ENCODE measurements at regions not wholly inside any gene's neighbourhood (a gene's known extent, or its start where the extent isn't known, plus 50 kb on each side); places are given as distances from the start of the nearest gene placed in this dataset.
"Not testable (repeated sequence)": the region's sequence is repeated elsewhere in the genome, so short reads cannot be mapped to it uniquely, and the experiment has no call there.

DNA sequence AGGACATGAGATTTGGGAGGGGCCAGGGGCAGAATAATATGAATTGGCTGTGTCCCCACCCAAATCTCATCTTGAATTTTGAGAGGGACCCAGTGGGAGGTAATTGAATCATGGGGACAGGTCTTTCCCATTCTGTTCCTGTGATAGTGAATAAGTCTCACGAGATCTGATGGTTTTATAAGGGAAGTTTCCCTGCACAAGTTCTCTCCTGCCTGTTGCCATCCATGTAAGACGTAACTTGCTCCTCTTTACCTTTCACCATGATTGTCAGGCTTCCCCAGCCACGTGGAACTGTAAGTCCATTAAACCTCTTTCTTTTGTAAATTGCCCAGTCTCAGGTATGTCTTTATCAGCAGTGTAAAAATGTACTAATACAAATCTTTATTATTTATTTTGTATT is 452.8 kb upstream of the MGAT4C start:
- TF ChIP-seq, protein P1, sequence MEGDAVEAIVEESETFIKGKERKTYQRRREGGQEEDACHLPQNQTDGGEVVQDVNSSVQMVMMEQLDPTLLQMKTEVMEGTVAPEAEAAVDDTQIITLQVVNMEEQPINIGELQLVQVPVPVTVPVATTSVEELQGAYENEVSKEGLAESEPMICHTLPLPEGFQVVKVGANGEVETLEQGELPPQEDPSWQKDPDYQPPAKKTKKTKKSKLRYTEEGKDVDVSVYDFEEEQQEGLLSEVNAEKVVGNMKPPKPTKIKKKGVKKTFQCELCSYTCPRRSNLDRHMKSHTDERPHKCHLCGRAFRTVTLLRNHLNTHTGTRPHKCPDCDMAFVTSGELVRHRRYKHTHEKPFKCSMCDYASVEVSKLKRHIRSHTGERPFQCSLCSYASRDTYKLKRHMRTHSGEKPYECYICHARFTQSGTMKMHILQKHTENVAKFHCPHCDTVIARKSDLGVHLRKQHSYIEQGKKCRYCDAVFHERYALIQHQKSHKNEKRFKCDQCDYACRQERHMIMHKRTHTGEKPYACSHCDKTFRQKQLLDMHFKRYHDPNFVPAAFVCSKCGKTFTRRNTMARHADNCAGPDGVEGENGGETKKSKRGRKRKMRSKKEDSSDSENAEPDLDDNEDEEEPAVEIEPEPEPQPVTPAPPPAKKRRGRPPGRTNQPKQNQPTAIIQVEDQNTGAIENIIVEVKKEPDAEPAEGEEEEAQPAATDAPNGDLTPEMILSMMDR (IDR thresholded peaks at IDR 0.05), result not testable (repeated sequence)
- not testable (repeated sequence) for TF ChIP-seq POLR2AphosphoS5, POLR2A (IDR thresholded peaks at IDR 0.05)

Measured in prostate gland (tissue), 2 donors.